CD4-positive, alpha-beta T cell treated with Interleukin-6 for 4 hours (primary cell): ENCODE measurements at regions not wholly inside any gene's neighbourhood (a gene's known extent, or its start where the extent isn't known, plus 50 kb on each side); places are given as distances from the start of the nearest gene placed in this dataset.

ENCODE experiments used
- DNase-seq: peaks from one replicate; pipeline ENCODE4 v3.0.0-alpha.2; 2020; ENCODE audit warnings: mixed read lengths

- no peak for DNase-seq
Measured at GRCh38 chr10:104505521-104506042, 135.5 kb upstream of the SORCS3 start.

GRCh38 chr10:104509981-104510380 lies 131.1 kb upstream of the SORCS3 start:
- DNase-seq, result no peak

- no peak for DNase-seq
Measured at GRCh38 chr10:104510644-104511043, 130.4 kb upstream of the SORCS3 start.

DNA sequence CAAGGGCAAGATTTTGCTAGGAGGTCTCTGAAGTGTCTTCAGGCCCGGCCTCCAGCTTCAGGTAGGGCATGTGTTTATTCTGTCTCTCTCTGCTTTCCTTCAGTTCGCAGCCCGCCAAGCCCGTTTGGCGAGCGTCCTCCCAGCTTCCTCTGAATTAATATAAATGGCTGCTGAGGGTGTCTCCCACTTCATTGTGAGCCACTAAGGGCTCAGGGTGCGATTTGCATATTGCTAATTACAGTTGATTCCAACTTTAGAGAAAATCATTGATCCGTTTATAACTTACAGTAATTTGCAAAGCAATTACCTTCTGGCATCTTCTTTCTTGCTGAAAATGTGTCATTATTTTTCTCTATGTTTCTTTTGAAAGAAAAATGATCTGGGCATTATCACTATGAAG lies 128.3 kb upstream of the SORCS3 start:
- no peak for DNase-seq

DNA sequence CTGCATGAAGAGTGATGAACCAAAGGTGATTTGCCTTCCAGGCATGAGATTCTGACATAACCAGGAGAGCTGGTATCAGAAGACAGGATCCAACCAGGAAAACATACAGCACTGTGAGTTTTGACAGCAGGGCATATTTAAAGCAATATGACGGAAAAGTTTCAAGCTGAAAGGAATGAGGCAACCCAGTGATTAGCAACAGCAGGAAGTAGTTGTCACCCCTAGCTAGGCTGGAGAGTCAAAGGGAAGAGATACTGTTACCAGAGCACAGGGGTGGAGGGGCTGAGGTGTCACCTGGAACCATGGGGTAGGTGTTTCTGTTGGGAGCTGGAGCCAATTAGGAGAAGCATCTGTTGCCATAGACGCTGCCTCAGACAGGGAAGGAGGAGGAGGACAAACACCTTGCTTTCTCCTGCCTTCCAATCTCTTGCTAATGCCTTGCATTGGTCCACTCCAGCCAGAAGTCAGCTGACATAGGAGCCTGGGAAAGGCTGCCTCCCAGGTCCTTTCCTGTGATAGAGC lies 125.4 kb upstream of the SORCS3 start:
- DNase-seq, result no peak

DNA sequence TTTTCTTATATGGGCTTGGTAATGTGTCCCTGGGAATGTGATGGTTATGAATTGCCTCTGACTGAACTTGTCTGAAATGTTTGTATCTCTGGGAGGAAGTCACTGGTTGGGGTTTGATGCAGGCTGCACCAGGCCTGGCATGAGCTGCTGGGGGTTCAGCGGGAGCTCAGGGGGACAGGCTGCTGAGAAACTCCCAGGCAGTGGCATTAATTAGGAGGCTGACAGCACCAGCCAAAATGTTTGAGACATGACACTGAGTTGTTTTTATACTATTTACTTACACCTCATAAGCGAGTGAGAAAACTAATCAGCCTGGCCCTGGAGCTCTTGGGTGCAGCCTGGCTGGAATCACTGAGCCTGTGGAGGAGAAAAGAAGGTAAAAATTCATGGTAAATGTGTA lies 124.1 kb upstream of the SORCS3 start:
- DNase-seq, result no peak

GRCh38 chr10:104517946-104518345 lies 123.1 kb upstream of the SORCS3 start:
- DNase-seq, result no peak

- DNase-seq, result no peak
Measured at GRCh38 chr10:104518891-104519290, 122.2 kb upstream of the SORCS3 start.

GRCh38 chr10:104520653-104521052 lies 120.4 kb upstream of the SORCS3 start:
- no peak for DNase-seq

DNA sequence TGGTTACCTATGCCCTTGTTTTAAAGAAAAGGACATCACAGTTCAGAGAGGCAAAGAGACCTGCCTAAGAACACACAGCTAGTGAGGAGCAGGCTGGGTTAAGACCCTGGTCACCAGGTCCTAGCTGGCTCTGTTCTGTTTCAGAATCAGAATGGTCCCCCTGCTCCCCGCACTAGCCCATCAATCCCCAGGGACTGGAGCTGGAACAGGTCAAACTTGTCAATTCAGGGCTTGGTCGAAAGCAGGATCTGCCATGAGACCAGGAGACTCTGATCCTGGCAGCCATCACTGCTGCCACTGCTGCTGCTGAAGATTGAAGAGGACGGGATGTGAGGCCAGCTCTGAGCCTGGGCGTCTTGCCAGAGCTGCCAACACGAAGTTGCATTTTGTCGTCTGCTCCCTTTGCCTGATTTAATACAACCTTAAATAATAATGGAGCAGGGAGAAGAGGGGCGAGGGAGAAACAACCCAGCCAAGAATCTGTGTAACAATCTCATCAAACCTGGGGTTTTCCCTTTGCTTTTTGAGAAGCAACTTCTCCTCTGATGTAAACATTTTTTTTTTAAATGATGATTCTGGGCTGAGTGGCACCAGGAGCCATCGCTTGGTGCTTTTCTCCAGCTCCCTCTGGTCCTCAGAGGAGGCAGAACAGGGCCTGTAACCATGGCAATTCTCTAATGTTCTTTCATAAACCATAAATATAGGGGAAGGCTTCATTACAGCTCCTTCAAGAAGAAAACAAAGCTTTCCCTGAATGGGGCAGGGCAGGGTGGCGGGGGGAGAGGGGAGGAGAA lies 119.0 kb upstream of the SORCS3 start:
- DNase-seq, result no peak

DNA sequence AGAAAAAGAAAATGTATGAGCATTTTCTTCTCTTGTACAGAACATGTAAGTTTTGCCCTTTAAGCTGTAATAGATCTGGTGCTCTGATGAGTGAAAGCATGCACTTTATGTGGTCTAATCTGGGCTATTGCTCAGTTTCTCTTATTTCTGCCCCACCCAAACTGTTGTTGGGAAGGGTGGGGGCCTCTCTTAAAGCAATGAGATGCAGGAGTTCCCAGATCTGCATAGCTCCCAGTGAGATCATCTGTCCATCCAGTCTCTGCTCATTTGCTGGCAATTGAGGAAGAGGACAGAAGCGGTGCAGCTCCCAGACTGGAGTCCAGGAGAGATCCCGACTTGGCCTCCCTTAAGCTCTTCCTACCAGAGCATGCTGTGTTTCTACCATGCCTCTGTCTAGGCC lies 114.9 kb upstream of the SORCS3 start:
- DNase-seq, result no peak

GRCh38 chr10:104527013-104527412 lies 114.1 kb upstream of the SORCS3 start:
- DNase-seq, result no peak

DNA sequence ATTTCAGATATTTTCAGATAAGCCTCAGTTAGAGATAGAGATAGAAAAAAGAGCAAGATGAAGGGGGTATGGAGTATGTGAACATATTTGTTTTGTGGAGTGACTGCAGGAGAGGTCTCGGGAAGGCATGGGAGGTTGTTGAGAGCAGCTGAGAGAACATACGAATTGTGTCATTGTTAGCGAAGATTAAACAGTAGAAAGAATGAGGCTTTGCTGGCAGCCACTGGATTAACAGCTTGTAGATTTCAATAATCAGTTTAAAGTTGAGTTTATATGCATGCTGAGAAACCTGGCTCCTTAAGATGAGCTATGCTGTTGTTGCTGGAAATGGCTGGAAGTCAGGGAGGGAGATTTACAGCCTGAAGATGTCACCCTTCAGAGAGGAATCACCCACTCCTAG lies 100.9 kb upstream of the SORCS3 start:
- DNase-seq, result no peak

GRCh38 chr10:104541820-104542219 lies 99.3 kb upstream of the SORCS3 start:
- DNase-seq, result no peak

GRCh38 chr10:104546336-104546735 lies 94.8 kb upstream of the SORCS3 start:
- no peak for DNase-seq

- no peak for DNase-seq
Measured at GRCh38 chr10:104546756-104547155, 94.3 kb upstream of the SORCS3 start.

DNA sequence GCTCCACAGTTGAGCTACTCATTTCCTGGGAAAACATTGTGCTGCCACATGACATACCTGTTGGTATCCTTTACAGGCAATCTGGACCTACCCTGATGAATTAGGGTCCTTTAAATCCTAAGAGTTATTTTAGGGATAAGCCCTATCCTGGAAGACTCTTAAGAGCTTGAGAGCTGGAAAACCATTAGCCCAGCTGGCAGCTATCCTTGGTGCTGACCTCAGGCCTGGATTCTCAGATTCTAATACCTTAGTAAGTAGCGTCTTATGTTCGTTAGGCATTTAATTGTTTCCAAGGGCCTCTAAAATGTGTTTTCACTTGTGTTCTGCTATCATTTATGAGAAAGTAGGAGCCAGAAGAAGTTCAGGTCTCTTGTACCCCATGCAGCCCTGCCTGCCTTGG lies 93.0 kb upstream of the SORCS3 start:
- no peak for DNase-seq

- DNase-seq, result no peak
Measured at GRCh38 chr10:104556831-104557230, 84.3 kb upstream of the SORCS3 start.

DNA sequence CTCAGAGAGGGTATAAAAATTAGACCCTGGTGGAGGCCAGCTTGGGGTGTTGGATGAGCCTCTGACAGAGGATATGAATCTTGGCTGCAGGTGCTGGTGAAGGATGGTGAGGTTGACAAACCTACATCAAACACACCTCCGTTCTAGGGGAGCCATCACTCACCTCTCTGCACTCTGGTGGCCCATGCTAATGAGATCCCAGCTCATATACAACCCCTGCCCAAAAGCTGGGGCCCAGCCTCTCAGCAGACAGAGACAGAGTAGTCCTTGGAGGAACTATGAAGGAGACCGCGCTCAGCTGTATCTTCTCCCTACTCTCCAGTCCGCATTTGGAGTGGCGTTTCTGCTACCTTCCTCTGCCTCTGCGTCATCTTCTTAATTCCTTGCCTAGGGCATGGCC lies 83.1 kb upstream of the SORCS3 start:
- DNase-seq, result no peak

- DNase-seq, result no peak
Measured at GRCh38 chr10:104559935-104560334, 81.2 kb upstream of the SORCS3 start.

- no peak for DNase-seq
Measured at GRCh38 chr10:104563051-104563450, 78.0 kb upstream of the SORCS3 start.

GRCh38 chr10:104563548-104563947 lies 77.5 kb upstream of the SORCS3 start:
- no peak for DNase-seq

DNA sequence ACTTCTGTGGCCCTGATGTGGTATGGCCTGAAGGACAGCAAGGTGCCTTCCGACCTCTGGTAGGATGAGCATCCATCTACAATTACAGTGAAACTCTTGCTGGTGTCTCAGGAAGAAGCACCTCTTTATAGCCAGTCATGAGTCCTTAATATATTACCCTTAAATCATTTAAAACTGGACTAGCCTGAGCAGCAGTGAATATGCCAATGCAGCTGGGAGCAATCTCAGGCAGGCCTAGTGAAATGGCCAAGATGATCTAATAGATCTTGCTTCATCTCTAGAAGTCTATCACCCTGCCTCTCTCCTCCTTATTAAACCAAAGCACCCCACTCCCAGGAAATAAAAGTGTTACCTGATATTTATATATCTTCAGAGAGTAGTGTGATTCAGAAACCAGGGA lies 66.7 kb upstream of the SORCS3 start:
- no peak for DNase-seq

DNA sequence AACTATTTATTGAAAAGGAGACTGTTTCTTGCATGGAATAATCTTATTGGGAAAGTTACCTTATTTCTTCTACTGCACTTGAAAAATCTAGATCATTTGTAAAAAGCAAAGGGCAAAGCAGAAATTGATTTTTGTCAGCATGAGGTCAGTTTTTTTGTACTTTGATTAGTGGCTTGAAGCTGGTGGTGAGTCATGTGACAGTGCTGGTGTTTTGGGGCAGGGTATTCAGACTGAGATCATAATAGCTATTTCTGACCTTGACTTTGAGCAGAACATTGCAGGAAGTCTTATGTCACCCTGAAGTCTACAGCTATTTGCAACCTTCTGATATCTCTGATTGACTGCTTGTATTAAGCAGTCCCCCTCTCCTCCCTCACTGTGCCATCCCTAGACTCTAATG lies 66.3 kb upstream of the SORCS3 start:
- no peak for DNase-seq

DNA sequence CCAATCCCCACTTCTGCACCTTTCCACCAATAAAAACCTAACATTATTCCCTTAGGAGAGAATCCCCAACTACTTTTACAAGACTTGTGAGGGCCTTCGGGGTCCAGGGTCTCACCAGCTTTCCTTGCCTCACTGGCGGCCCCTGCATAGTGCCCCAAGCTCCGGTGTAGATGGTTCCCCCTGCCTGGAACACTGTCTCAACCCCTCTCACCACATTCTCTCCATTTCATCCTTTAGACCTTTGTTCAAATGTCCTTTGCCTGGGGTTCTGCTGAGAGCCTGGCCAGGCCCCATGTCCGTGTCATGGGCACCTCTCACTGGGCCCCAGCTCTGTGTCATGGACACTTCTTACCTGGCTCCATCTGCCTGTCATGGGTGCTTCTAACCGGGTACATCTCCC lies 64.5 kb upstream of the SORCS3 start:
- DNase-seq, result no peak
